GM18502 (cell line): ENCODE measurements at regions not wholly inside any gene's neighbourhood (a gene's known extent, or its start where the extent isn't known, plus 50 kb on each side); places are given as distances from the start of the nearest gene placed in this dataset.

Experiments used
- ATAC-seq: cut with Tn5 transposase; IDR thresholded peaks from one replicate; pipeline ENCODE4 v1.9.1; 2021; ENCODE audit warnings: mild to moderate bottlenecking; ENCODE audit not compliant: unreplicated experiment, poor library complexity

- ATAC-seq: no peak
Observed at GRCh38 chr13:79771493-79771892, 290.5 kb downstream of the NDFIP2 start.

- ATAC-seq: no peak
Observed at GRCh38 chr13:79770056-79770455, 289.1 kb downstream of the NDFIP2 start.

- no peak for ATAC-seq
Observed at GRCh38 chr13:79767126-79767525, 286.2 kb downstream of the NDFIP2 start.

- ATAC-seq: no peak
Observed at GRCh38 chr13:79765331-79765730, 284.4 kb downstream of the NDFIP2 start.

GRCh38 chr13:79749984-79750551 is 269.1 kb downstream of the NDFIP2 start:
- no peak for ATAC-seq

- ATAC-seq: no peak
Observed at GRCh38 chr13:79749566-79749965, 268.6 kb downstream of the NDFIP2 start.

- ATAC-seq: no peak
Observed at GRCh38 chr13:79745081-79745480, 264.1 kb downstream of the NDFIP2 start.

GRCh38 chr13:79742923-79743322 is 262.0 kb downstream of the NDFIP2 start:
- no peak for ATAC-seq

GRCh38 chr13:79740991-79741390 is 260.0 kb downstream of the NDFIP2 start:
- no peak for ATAC-seq

- no peak for ATAC-seq
Observed at GRCh38 chr13:79736356-79736755, 255.4 kb downstream of the NDFIP2 start.

- no peak for ATAC-seq
Observed at GRCh38 chr13:79735228-79735627, 254.3 kb downstream of the NDFIP2 start.

GRCh38 chr13:79727086-79727485 is 246.1 kb downstream of the NDFIP2 start:
- no peak for ATAC-seq

- ATAC-seq: no peak
Observed at GRCh38 chr13:79725841-79726240, 244.9 kb downstream of the NDFIP2 start.

- ATAC-seq: no peak
Observed at GRCh38 chr13:79724348-79725103, 243.6 kb downstream of the NDFIP2 start.

- no peak for ATAC-seq
Observed at GRCh38 chr13:79723519-79724024, 242.6 kb downstream of the NDFIP2 start.

GRCh38 chr13:79722885-79723445 is 242.0 kb downstream of the NDFIP2 start:
- ATAC-seq: no peak

GRCh38 chr13:79716191-79716590 is 235.2 kb downstream of the NDFIP2 start:
- ATAC-seq: no peak

- no peak for ATAC-seq
Observed at GRCh38 chr13:79711631-79712030, 230.7 kb downstream of the NDFIP2 start.

- ATAC-seq: no peak
Observed at GRCh38 chr13:79710376-79710775, 229.4 kb downstream of the NDFIP2 start.

GRCh38 chr13:79709471-79709870 is 228.5 kb downstream of the NDFIP2 start:
- no peak for ATAC-seq

GRCh38 chr13:79703772-79704171 is 222.8 kb downstream of the NDFIP2 start:
- no peak for ATAC-seq

GRCh38 chr13:79695754-79696153 is 214.8 kb downstream of the NDFIP2 start:
- ATAC-seq: no peak
